DOHH2 (cell line): ENCODE measurements at regions not wholly inside any gene's neighbourhood (a gene's known extent, or its start where the extent isn't known, plus 50 kb on each side); places are given as distances from the start of the nearest gene placed in this dataset.

Experiments
- H3F3A ChIP-seq: fragments of 200-600 bp; sonication (generic), shearing (Covaris generic); 2 replicates; pipeline ENCODE4 v1.6.0; 2016; ENCODE audit warnings: antibody characterized with exemption, mild to moderate bottlenecking; ENCODE audit not compliant: control insufficient read depth, insufficient read depth
- H3K27ac ChIP-seq: fragments of 200-600 bp; sonication (generic); 2 replicates; pipeline ENCODE4 v1.5.1; 2014; ENCODE audit warnings: low read depth, mild to moderate bottlenecking, low read length, moderate library complexity
- H3K27me3 ChIP-seq: fragments of 200-600 bp; sonication (generic); 2 replicates; pipeline ENCODE4 v1.6.1; 2014; ENCODE audit warnings: mild to moderate bottlenecking, low read length, mixed read lengths; ENCODE audit not compliant: control insufficient read depth
- H3K36me3 ChIP-seq: fragments of 200-600 bp; sonication (generic); 2 replicates; pipeline ENCODE4 v1.6.1; 2014; ENCODE audit warnings: mild to moderate bottlenecking, low read length, moderate library complexity, mixed read lengths; ENCODE audit not compliant: control insufficient read depth
- H3K4me1 ChIP-seq: fragments of 200-600 bp; sonication (generic); 2 replicates; pipeline ENCODE4 v1.6.1; 2014; ENCODE audit warnings: mild to moderate bottlenecking, low read length, mixed read lengths; ENCODE audit not compliant: control insufficient read depth
- H3K4me2 ChIP-seq: fragments of 200-600 bp; sonication (generic); 2 replicates; pipeline ENCODE4 v1.6.0; 2014; ENCODE audit warnings: mild to moderate bottlenecking, low read length, moderate library complexity
- H3K4me3 ChIP-seq: fragments of 200-600 bp; sonication (generic); 2 replicates; pipeline ENCODE4 v1.5.1; 2014; ENCODE audit warnings: mild to moderate bottlenecking, low read length, mixed read lengths
- H3K79me2 ChIP-seq: fragments of 200-600 bp; sonication (generic); 2 replicates; pipeline ENCODE4 v1.6.1; 2014; ENCODE audit warnings: mild to moderate bottlenecking, low read length, mixed read lengths; ENCODE audit not compliant: control insufficient read depth
- H3K9me2 ChIP-seq: fragments of 200-600 bp; sonication (generic); replicated peaks from 2 replicates; pipeline ENCODE4 v1.6.1; 2014; ENCODE audit warnings: mild to moderate bottlenecking, low read length, mixed read lengths; ENCODE audit not compliant: control insufficient read depth
- H3K9me3 ChIP-seq: fragments of 200-600 bp; sonication (generic); 2 replicates; pipeline ENCODE4 v1.6.1; 2014; ENCODE audit warnings: antibody characterized with exemption, low read length, mixed read lengths; ENCODE audit not compliant: control insufficient read depth, insufficient read depth
- H4K20me1 ChIP-seq: fragments of 200-600 bp; sonication (generic); 2 replicates; pipeline ENCODE4 v1.6.0; 2014; ENCODE audit warnings: low read depth, mild to moderate bottlenecking, antibody characterized with exemption, low read length, moderate library complexity; ENCODE audit not compliant: control insufficient read depth, insufficient read depth
- CTCF ChIP-seq: fragments of 200-600 bp; sonication (generic); IDR thresholded peaks from one replicate; pipeline ENCODE4 v1.5.1; 2014; ENCODE audit warnings: antibody characterized with exemption, mild to moderate bottlenecking, low read depth, low read length; ENCODE audit not compliant: poor library complexity, severe bottlenecking
- EZH2phosphoT487 ChIP-seq: fragments of 200-600 bp; sonication (generic); IDR thresholded peaks from 2 replicates; pipeline ENCODE4 v1.6.1; 2017; ENCODE audit warnings: borderline replicate concordance, mild to moderate bottlenecking, antibody characterized with exemption, low read length, moderate library complexity, mixed read lengths

- no peaks in the 10 kb centered on the region for H3K27me3 ChIP-seq
- no peaks in the 10 kb centered on the region for H3K4me1 ChIP-seq
- H3K9me2 ChIP-seq, result no peaks in the 10 kb centered on the region
- H3K36me3 ChIP-seq, result no peaks in the 10 kb centered on the region
- H3K79me2 ChIP-seq, result no peaks in the 10 kb centered on the region
- no peaks in the 10 kb centered on the region for H4K20me1 ChIP-seq
- H3K9me3 ChIP-seq, result no peaks in the 10 kb centered on the region
- no peak overlapping the region for H3K4me3 ChIP-seq
- H3F3A ChIP-seq, result no peaks in the 10 kb centered on the region
- no peak overlapping the region for H3K4me2 ChIP-seq
- no peak overlapping the region for H3K27ac ChIP-seq
- TF ChIP-seq CTCF, result no peak
- TF ChIP-seq EZH2phosphoT487, result no peak
Observed at GRCh38 chr7:34313289-34313688, 344.7 kb upstream of the NPSR1 start.

GRCh38 chr7:34315032-34315431 is 343.0 kb upstream of the NPSR1 start:
- no peaks in the 10 kb centered on the region for H3K9me2 ChIP-seq

GRCh38 chr7:34317039-34317438 is 341.0 kb upstream of the NPSR1 start:
- H3K9me2 ChIP-seq, result no peaks in the 10 kb centered on the region
- H3K4me2 ChIP-seq, result no peak overlapping the region
- no peaks in the 10 kb centered on the region for H3F3A ChIP-seq
- TF ChIP-seq EZH2phosphoT487, result no peak
- TF ChIP-seq CTCF, result no peak
- no peaks in the 10 kb centered on the region for H3K4me1 ChIP-seq
- no peaks in the 10 kb centered on the region for H3K36me3 ChIP-seq
- H4K20me1 ChIP-seq, result no peaks in the 10 kb centered on the region
- no peaks in the 10 kb centered on the region for H3K79me2 ChIP-seq
- H3K27me3 ChIP-seq, result no peaks in the 10 kb centered on the region
- H3K4me3 ChIP-seq, result no peak overlapping the region
- H3K9me3 ChIP-seq, result no peaks in the 10 kb centered on the region
- H3K27ac ChIP-seq, result no peak overlapping the region

More at GRCh38 chr7:34315032-34315431, 343.0 kb upstream of the NPSR1 start:
- Histone ChIP-seq H3K27me3 (no peaks in the 10 kb centered on the region), H3K4me3 (no peak overlapping the region), H3F3A (no peaks in the 10 kb centered on the region), H3K79me2 (no peaks in the 10 kb centered on the region), H3K4me2 (no peak overlapping the region), H3K36me3 (no peaks in the 10 kb centered on the region), H3K9me3 (no peaks in the 10 kb centered on the region), H3K4me1 (no peaks in the 10 kb centered on the region), H3K27ac (no peak overlapping the region), H4K20me1 (no peaks in the 10 kb centered on the region)
- no peak for TF ChIP-seq EZH2phosphoT487
- no peak for TF ChIP-seq CTCF

- Histone ChIP-seq H3K27ac (no peak overlapping the region), H3F3A (no peaks in the 10 kb centered on the region), H3K27me3 (no peaks in the 10 kb centered on the region), H3K4me2 (no peak overlapping the region), H3K4me3 (no peak overlapping the region), H3K4me1 (no peaks in the 10 kb centered on the region), H3K79me2 (no peaks in the 10 kb centered on the region), H4K20me1 (no peaks in the 10 kb centered on the region), H3K36me3 (no peaks in the 10 kb centered on the region), H3K9me2 (no peaks in the 10 kb centered on the region), H3K9me3 (no peaks in the 10 kb centered on the region)
- TF ChIP-seq EZH2phosphoT487 (no peak), CTCF (no peak)
Observed at GRCh38 chr7:34320412-34320811, 337.6 kb upstream of the NPSR1 start.
